OCI-LY1 (cell line): ENCODE measurements at regions not wholly inside any gene's neighbourhood (a gene's known extent, or its start where the extent isn't known, plus 50 kb on each side); places are given as distances from the start of the nearest gene placed in this dataset.

Experiments used
- EZH2 ChIP-seq: fragments of 200-600 bp; sonication (generic), shearing (Covaris generic); IDR thresholded peaks from 2 replicates; pipeline ENCODE4 v1.8.0; 2017; ENCODE audit warnings: borderline replicate concordance, mixed run types, mild to moderate bottlenecking, antibody characterized with exemption, low read length, moderate library complexity, mixed read lengths
- TF ChIP-seq, protein P1 (sequence below): fragments of 200-600 bp; sonication (generic), shearing (Covaris generic); IDR thresholded peaks from 2 replicates; pipeline ENCODE4 v1.5.1; 2017; ENCODE audit warnings: mild to moderate bottlenecking, antibody characterized with exemption, low read length, moderate library complexity, mixed read lengths

DNA sequence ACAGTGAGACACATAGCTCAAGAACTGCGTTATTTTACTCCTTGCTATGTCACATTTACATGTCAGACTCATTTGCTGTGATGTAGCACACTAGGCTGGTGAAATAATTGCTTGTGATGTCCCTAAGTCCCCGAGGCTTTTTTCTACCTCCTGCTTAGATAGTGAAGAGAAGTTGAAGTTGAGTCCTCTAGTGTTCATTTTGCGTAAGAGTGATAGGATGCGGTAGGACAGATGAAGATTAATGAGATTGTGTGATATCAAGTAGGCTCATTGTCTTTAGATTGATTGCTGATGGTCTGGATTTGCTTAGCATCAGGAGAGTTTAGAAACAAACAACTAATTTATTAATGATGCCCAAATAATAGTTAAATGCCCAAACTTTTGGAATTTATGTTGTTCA is 173.6 kb upstream of the NUDT6 start:
- TF ChIP-seq, protein P1, sequence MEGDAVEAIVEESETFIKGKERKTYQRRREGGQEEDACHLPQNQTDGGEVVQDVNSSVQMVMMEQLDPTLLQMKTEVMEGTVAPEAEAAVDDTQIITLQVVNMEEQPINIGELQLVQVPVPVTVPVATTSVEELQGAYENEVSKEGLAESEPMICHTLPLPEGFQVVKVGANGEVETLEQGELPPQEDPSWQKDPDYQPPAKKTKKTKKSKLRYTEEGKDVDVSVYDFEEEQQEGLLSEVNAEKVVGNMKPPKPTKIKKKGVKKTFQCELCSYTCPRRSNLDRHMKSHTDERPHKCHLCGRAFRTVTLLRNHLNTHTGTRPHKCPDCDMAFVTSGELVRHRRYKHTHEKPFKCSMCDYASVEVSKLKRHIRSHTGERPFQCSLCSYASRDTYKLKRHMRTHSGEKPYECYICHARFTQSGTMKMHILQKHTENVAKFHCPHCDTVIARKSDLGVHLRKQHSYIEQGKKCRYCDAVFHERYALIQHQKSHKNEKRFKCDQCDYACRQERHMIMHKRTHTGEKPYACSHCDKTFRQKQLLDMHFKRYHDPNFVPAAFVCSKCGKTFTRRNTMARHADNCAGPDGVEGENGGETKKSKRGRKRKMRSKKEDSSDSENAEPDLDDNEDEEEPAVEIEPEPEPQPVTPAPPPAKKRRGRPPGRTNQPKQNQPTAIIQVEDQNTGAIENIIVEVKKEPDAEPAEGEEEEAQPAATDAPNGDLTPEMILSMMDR, result peak; percentile 92
- TF ChIP-seq EZH2, result no peak
